ENCODE measurements at regions not wholly inside any gene's neighbourhood (a gene's known extent, or its start where the extent isn't known, plus 50 kb on each side); places are given as distances from the start of the nearest gene placed in this dataset.
"Not testable (repeated sequence)": the region's sequence is repeated elsewhere in the genome, so short reads cannot be mapped to it uniquely, and the experiment has no call there.

GRCh38 chr10:78596556-78596955 is 472.2 kb upstream of the ZMIZ1 start:
- DNase-seq (ENCODE audit: low spot score), result no peak

- DNase-seq (ENCODE audit: low spot score), result no peak
Observed at GRCh38 chr10:78597796-78598555, 470.8 kb upstream of the ZMIZ1 start.

GRCh38 chr10:78599122-78599853 is 469.5 kb upstream of the ZMIZ1 start:
- DNase-seq (ENCODE audit: low spot score), result no peak

DNA sequence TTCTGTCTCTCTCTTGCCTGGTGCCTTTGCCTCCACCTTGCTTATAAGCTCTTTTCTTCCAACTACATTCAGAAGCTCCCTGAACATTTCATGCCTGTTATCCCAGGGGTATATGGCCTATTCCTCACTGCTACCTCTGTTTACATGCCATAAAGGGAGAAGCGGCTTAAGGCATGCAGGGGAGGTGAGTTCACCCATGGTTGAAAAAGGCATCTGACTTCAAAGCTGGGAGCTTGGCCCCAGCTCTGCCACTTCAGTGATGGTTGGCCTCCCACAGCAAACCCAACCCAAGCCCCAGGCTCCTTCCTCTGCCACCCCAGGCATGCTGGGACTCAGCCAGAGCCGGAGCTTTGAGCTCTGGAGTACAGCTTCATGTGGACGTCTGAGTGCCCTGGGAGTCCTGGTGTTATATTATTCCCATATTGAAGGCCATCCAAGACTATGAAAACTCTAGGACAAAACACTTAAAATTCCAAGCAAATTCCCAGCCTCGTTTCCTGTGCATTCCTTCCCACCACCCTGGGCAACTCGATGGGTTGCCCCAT is 468.6 kb upstream of the ZMIZ1 start:
- DNase-seq (ENCODE audit: low spot score), result no peak

GRCh38 chr10:78600740-78601139 is 468.0 kb upstream of the ZMIZ1 start:
- peak; percentile 33 for DNase-seq (ENCODE audit: low spot score)

DNA sequence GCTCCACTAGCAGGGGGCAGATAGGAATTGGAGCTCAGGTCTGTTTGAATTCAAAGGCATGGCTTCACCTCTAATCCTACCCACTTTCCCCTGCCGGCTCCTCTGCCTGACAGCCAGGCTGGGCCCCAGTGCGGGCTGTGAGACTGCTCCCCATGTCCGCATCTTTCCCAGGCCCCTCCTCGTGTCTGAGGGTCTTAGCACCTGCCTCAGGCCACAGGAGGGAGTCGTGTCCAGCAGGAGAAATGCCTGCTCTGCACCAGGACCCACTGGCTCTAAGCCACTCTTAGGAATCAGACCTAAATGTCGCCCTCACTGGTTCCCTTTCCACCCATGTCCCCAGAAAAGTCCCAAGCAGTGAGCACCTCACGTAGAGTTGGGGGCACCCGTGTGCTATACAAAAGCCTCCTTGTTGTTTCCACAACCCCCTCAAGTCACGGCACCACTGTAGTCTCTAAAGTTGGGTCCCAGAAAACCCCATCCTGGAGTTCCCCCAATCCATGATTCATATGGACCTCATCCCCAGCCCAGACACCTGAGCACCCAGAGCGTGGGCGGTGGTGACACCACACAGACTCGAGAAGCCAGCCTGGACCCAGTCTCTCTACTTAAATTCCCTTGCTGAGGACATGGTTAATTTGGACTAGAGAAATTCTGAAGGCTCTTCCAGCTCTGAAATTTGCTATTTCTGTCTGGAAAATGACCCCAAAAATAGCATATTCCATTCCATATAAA is 466.4 kb upstream of the ZMIZ1 start:
- DNase-seq (ENCODE audit: low spot score), result no peak

- no peak for DNase-seq (ENCODE audit: low spot score)
Observed at GRCh38 chr10:78604286-78604685, 464.5 kb upstream of the ZMIZ1 start.

DNA sequence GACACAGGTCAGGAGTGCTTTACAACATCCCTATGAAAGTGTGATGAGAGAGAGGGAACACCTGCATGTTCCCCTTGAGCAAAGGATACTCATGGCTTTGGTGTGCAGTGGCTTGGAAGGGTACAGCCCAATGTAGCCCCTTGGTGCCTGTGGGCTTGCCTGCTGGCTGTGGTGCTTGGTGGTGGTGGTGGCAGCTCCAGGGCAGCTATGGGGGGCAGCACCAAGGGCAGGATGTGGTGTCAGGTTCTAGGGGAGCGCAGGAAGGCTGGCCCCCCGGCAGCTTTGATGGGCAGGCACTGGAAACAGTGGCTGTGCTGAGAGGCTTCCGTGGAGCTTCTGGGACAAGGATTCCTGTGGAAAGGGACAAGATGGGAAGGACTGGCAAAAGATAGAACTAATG is 464.0 kb upstream of the ZMIZ1 start:
- no peak for DNase-seq (ENCODE audit: low spot score)

GRCh38 chr10:78605800-78606350 is 462.9 kb upstream of the ZMIZ1 start:
- DNase-seq (ENCODE audit: low spot score), result no peak

GRCh38 chr10:78606766-78607165 is 462.0 kb upstream of the ZMIZ1 start:
- DNase-seq (ENCODE audit: low spot score), result not testable (repeated sequence)

- DNase-seq (ENCODE audit: low spot score), result no peak
Observed at GRCh38 chr10:78609976-78610375, 458.8 kb upstream of the ZMIZ1 start.

- no peak for DNase-seq (ENCODE audit: low spot score)
Observed at GRCh38 chr10:78613132-78613531, 455.6 kb upstream of the ZMIZ1 start.

DNA sequence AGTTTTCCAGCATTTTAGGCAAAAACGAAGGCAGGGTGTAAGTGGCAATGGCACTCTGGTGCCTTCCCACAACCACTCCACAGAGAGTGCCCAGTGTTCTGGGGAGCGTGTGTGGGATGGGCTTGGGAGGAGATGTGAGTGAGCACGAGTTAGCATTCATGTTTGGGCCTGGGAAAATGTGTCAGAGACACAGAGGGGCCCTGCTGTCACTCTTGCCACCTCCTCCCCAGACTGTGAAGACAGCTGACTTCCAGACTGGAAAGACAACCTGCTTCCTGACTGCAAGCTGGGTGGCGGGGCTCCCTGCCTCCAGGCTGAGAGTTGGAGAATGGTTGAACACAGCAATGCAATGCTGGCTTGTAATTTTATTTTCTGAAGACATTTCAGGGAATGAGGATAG is 454.5 kb upstream of the ZMIZ1 start:
- no peak for DNase-seq (ENCODE audit: low spot score)

DNA sequence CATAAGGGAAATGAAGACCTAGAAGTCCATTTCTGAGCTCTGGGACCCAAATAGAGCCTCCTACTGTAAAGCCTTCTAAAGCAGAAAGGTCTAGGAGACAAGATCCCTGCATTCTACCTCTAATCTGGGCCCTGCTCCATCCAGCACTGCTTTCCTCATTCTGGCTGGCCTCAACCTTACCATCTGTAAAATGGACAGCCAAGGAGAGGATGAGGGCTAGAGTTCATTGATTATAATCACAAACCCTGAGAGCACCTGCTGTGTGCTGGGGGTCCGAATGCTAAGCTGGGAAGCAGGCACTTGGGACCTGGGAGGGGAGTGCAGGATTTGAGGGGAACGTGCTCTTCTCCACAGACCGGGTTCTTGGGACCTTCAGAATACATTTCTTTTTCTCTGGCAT is 454.0 kb upstream of the ZMIZ1 start:
- DNase-seq (ENCODE audit: low spot score), result no peak

- DNase-seq (ENCODE audit: low spot score), result no peak
Observed at GRCh38 chr10:78616125-78616695, 452.6 kb upstream of the ZMIZ1 start.

GRCh38 chr10:78617115-78617514 is 451.7 kb upstream of the ZMIZ1 start:
- no peak for DNase-seq (ENCODE audit: low spot score)

DNA sequence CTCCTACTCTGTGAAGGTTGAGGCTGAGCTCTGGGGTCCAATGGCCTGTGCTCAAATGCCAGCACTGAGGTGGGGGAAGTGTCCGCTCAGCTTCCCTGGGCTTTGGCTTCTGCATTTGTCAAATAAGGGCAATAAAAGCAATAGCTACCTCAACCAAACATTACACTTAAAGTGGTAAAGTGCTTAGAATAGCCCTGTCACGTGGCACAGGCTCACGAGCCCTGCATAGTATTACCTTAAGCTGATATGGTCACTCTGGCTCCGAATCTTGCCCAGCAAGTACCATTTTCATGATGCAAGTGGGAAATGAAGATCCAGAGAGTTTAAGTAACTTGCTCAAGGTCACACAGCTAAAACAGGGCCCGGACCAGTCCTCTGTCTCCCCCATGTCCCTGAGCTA is 451.1 kb upstream of the ZMIZ1 start:
- DNase-seq (ENCODE audit: low spot score), result no peak

GRCh38 chr10:78618050-78618449 is 450.7 kb upstream of the ZMIZ1 start:
- no peak for DNase-seq (ENCODE audit: low spot score)

DNA sequence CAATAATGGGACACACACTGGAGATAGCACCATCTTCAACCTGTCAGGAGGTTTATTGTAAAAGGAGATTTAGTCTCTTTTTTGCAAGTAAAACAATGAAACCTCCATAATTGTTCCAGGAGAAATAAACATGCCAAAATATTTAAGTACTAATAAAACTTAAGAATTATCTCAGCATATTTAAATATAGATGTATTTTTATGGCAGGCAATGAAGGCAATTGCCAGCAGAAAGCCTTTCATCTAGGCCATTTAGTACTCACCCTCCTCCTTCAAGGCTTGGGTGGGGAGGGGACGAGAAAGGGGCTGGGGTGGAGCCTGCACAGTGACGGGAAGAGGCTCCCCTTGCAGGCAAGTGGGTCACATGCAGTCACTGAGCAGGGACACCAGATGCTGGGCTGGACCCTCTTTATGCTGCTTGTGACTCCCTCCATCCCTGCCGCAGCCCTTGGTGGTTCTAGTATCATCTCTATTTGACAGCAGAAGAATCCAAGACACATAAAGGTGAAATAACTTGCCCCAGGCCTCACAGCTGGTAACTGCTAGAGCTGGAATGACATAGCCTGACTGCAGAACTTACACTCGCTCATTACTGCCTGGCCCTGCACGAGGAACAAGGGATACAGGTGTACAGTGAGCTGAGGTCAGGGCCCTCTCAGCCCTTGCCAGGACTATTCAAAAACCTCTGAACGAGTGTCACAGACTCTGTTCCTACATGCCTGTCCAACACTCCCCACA is 449.5 kb upstream of the ZMIZ1 start:
- DNase-seq (ENCODE audit: low spot score), result no peak

DNA sequence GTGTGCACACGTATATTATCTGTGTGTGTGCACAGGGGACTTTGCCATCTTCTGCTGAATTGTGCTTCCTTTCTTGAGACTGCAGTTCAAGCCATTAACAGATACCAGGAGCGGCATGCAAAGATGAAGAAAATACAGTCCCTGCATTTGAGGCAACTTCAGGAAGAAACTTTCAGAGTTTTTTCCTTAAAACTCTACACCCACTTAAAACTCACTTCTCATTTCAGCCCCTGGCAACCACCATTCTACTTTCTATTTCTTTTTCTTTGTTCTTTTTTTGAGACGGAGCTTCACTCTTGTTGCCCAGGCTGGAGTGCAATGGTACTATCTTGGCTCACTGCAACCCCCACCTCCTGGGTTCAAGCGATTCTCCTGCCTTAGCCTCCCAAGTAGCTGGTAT is 448.9 kb upstream of the ZMIZ1 start:
- DNase-seq (ENCODE audit: low spot score), result no peak

Data from AG08395 (cell line).